Medulla oblongata (tissue), 1 donor: ENCODE measurements at regions not wholly inside any gene's neighbourhood (a gene's known extent, or its start where the extent isn't known, plus 50 kb on each side); places are given as distances from the start of the nearest gene placed in this dataset.

ENCODE experiments used
- DNase-seq: peaks from one replicate; pipeline ENCODE4 v3.0.0-alpha.2; 2015; ENCODE audit errors: extremely low spot score

GRCh38 chr11:130801333-130802122, 114.8 kb downstream of the SNX19 start:
- DNase-seq: no peak

GRCh38 chr11:130802567-130802966, 113.7 kb downstream of the SNX19 start:
- no peak for DNase-seq

GRCh38 chr11:130804306-130805076, 111.8 kb downstream of the SNX19 start:
- no peak for DNase-seq

- no peak for DNase-seq
Observed at GRCh38 chr11:130806746-130807145, 109.5 kb downstream of the SNX19 start.

GRCh38 chr11:130808541-130808940, 107.7 kb downstream of the SNX19 start:
- no peak for DNase-seq

- no peak for DNase-seq
Observed at GRCh38 chr11:130813196-130813595, 103.1 kb downstream of the SNX19 start.

GRCh38 chr11:130813638-130814037, 102.6 kb downstream of the SNX19 start:
- DNase-seq: no peak

GRCh38 chr11:130814440-130815096, 101.7 kb downstream of the SNX19 start:
- DNase-seq: no peak

GRCh38 chr11:130815097-130815802, 101.0 kb downstream of the SNX19 start:
- DNase-seq: no peak

- no peak for DNase-seq
Observed at GRCh38 chr11:130815956-130816355, 100.3 kb downstream of the SNX19 start.

- no peak for DNase-seq
Observed at GRCh38 chr11:130816546-130817329, 99.5 kb downstream of the SNX19 start.

GRCh38 chr11:130817330-130817944, 98.8 kb downstream of the SNX19 start:
- no peak for DNase-seq

- DNase-seq: no peak
Observed at GRCh38 chr11:130819625-130820024, 96.7 kb downstream of the SNX19 start.
